HepG2 (cell line): ENCODE measurements at regions not wholly inside any gene's neighbourhood (a gene's known extent, or its start where the extent isn't known, plus 50 kb on each side); places are given as distances from the start of the nearest gene placed in this dataset.
A peak's percentile ranks its signal among the peaks of the same experiment; 100 is the strongest.

Source experiments
- ATM ChIP-seq: fragments of 450-650 bp; IDR thresholded peaks from 2 replicates; pipeline ENCODE4 v1.7.1; 2017; ENCODE audit warnings: mild to moderate bottlenecking, borderline replicate concordance
- ELF1 ChIP-seq: sonication (generic); formaldehyde crosslinking; IDR thresholded peaks from 2 replicates; pipeline ENCODE4 v1.4.0; 2020; ENCODE audit warnings: missing genetic modification reagents
- KDM6A ChIP-seq: IDR thresholded peaks from 2 replicates; pipeline ENCODE4 v1.6.1; 2016; ENCODE audit warnings: low read depth
- MYNN ChIP-seq: sonication (generic); formaldehyde crosslinking; IDR thresholded peaks from 2 replicates; pipeline ENCODE4 v1.4.0; 2020; ENCODE audit warnings: mild to moderate bottlenecking, low read depth, missing genetic modification reagents
- NCOA5 ChIP-seq: sonication (generic); formaldehyde crosslinking; IDR thresholded peaks from 2 replicates; pipeline ENCODE4 v1.4.0; 2020; ENCODE audit warnings: missing genetic modification reagents
- PHF5A ChIP-seq: IDR thresholded peaks from one replicate; pipeline ENCODE4 v1.6.1; 2018; ENCODE audit warnings: low read depth, missing genetic modification reagents; ENCODE audit not compliant: unreplicated experiment
- RCOR2 ChIP-seq: IDR thresholded peaks from 2 replicates; pipeline ENCODE4 v1.6.1; 2016; ENCODE audit warnings: missing biosample characterization, missing genetic modification reagents
- RXRA ChIP-seq: sonication (generic); formaldehyde crosslinking; IDR thresholded peaks from 2 replicates; pipeline ENCODE4 v1.5.1; 2020; ENCODE audit warnings: missing genetic modification reagents
- SNRNP70 ChIP-seq: fragments of 200-400 bp; formaldehyde crosslinking; IDR thresholded peaks from 2 replicates; pipeline ENCODE4 v1.6.1; 2017; ENCODE audit warnings: mild to moderate bottlenecking, low read depth, low read length, moderate library complexity
- ZBTB37 ChIP-seq: sonication (generic); formaldehyde crosslinking; IDR thresholded peaks from 2 replicates; pipeline ENCODE4 v1.4.0; 2020; ENCODE audit warnings: mild to moderate bottlenecking, missing genetic modification reagents
- ZFP62 ChIP-seq: sonication (generic); formaldehyde crosslinking; IDR thresholded peaks from 2 replicates; pipeline ENCODE4 v1.4.0; 2020; ENCODE audit warnings: missing genetic modification reagents
- ZMAT5 ChIP-seq: sonication (generic); formaldehyde crosslinking; IDR thresholded peaks from 2 replicates; pipeline ENCODE4 v1.5.0; 2020; ENCODE audit warnings: mild to moderate bottlenecking, low read depth, missing genetic modification reagents, borderline replicate concordance
- ZNF121 ChIP-seq: sonication (generic); formaldehyde crosslinking; IDR thresholded peaks from 2 replicates; pipeline ENCODE4 v1.5.0; 2020; ENCODE audit warnings: mild to moderate bottlenecking, missing genetic modification reagents
- ZNF282 ChIP-seq: fragments of 450-650 bp; IDR thresholded peaks from 2 replicates; pipeline ENCODE4 v1.6.1; 2018; ENCODE audit not compliant: partially characterized antibody
- ZNF367 ChIP-seq: sonication (generic); formaldehyde crosslinking; IDR thresholded peaks from 2 replicates; pipeline ENCODE4 v1.4.0; 2020; ENCODE audit warnings: missing genetic modification reagents, borderline replicate concordance
- ZNF552 ChIP-seq: sonication (generic); formaldehyde crosslinking; IDR thresholded peaks from 2 replicates; pipeline ENCODE4 v1.9.0; 2022; ENCODE audit warnings: missing genetic modification reagents, mild to moderate bottlenecking, borderline replicate concordance
- ZNF646 ChIP-seq: sonication (generic); formaldehyde crosslinking; IDR thresholded peaks from 2 replicates; pipeline ENCODE4 v1.9.0; 2021; ENCODE audit warnings: mild to moderate bottlenecking, missing genetic modification reagents
- ZSCAN12 ChIP-seq: sonication (generic); formaldehyde crosslinking; IDR thresholded peaks from 2 replicates; pipeline ENCODE4 v1.9.0; 2021; ENCODE audit warnings: mild to moderate bottlenecking, missing genetic modification reagents

- TF ChIP-seq ZBTB37 (CRISPR knock-in tag) (peak; percentile 92), PHF5A (CRISPR knock-in tag) (peak; percentile 83), ZMAT5 (CRISPR knock-in tag) (no peak), ZNF282 (no peak), RCOR2 (peak; percentile 93), ZNF367 (CRISPR knock-in tag) (no peak), ELF1 (CRISPR knock-in tag) (peak; percentile 91), SNRNP70 (no peak), RXRA (CRISPR knock-in tag) (peak; percentile 97), ZNF646 (CRISPR knock-in tag) (peak; percentile 66), MYNN (CRISPR knock-in tag) (peak; percentile 34; the same call in 1 of the 2 replicates), ZNF552 (CRISPR knock-in tag) (0 out of 2 replicates have a peak, but pooled peaks have one; percentile 74), ZSCAN12 (CRISPR knock-in tag) (no peak), ATM (no peak), NCOA5 (CRISPR knock-in tag) (no peak), KDM6A (CRISPR knock-in tag) (0 out of 2 replicates have a peak, but pooled peaks have one; percentile 26), ZNF121 (no peak; the same call in 1 of the 2 replicates), ZFP62 (CRISPR knock-in tag) (no peak)
Measured at GRCh38 chr9:129334105-129334935, 156.3 kb upstream of the IER5L start (continued).
